IMR-90 (cell line): ENCODE measurements at regions not wholly inside any gene's neighbourhood (a gene's known extent, or its start where the extent isn't known, plus 50 kb on each side); places are given as distances from the start of the nearest gene placed in this dataset.
"Not testable (repeated sequence)": the region's sequence is repeated elsewhere in the genome, so short reads cannot be mapped to it uniquely, and the experiment has no call there.

Experiments used
- ATAC-seq: fragments of 200-7000 bp; cut with Tn5 transposase; 2 replicates; pipeline ENCODE4 v1.9.1; 2020; ENCODE audit warnings: low read depth, mild to moderate bottlenecking, moderate library complexity
- BruUV-seq: library from RNA; stranded (reverse); fragments of 400-500 nt; replicated peaks from 2 replicates; lab custom pipeline; 2021; lab: Mats Ljungman, UMichigan
- CTCF ChIA-PET: fragments of 300-600 bp; formaldehyde crosslinking; extraction: SDS; loops from one replicate; lab custom pipeline; 2021; ENCODE audit warnings: antibody characterized with exemption; lab: Yijun Ruan, JAX
- POLR2A ChIA-PET: fragments of 300-600 bp; sonication (Branson Sonifier 250); formaldehyde crosslinking; loops from one replicate; lab custom pipeline; 2022; ENCODE audit warnings: antibody characterized with exemption; ENCODE audit not compliant: unreplicated experiment; lab: Charles Lee
- DNase-seq: peaks from one replicate; pipeline ENCODE4 v3.0.0; 2013
- H2AFZ ChIP-seq: replicated peaks from 2 replicates; pipeline ENCODE3; 2013; ENCODE audit warnings: low read length, mild to moderate bottlenecking; ENCODE audit not compliant: poor library complexity
- H2AK5ac ChIP-seq: 2 replicates; pipeline ENCODE4 v1.6.1; 2013; ENCODE audit warnings: low read depth, low read length, inconsistent platforms
- H2AK9ac ChIP-seq: replicated peaks from 2 replicates; pipeline ENCODE3; 2013; ENCODE audit warnings: mild to moderate bottlenecking, low read depth, low read length, moderate library complexity; ENCODE audit not compliant: poor library complexity
- H2BK120ac ChIP-seq: 2 replicates; pipeline ENCODE4 v1.6.1; 2013; ENCODE audit warnings: low read depth, low read length, inconsistent platforms
- H2BK15ac ChIP-seq: 3 replicates; pipeline ENCODE4 v1.6.1; 2013; ENCODE audit warnings: low read depth, low read length, inconsistent platforms
- H2BK20ac ChIP-seq: 2 replicates; pipeline ENCODE4 v1.6.1; 2013; ENCODE audit warnings: low read depth, mild to moderate bottlenecking, inconsistent platforms, low read length, moderate library complexity
- H2BK5ac ChIP-seq: 2 replicates; pipeline ENCODE4 v1.6.1; 2013; ENCODE audit warnings: mild to moderate bottlenecking, low read depth, low read length, inconsistent platforms; ENCODE audit not compliant: poor library complexity, severe bottlenecking
- H3K14ac ChIP-seq: replicated peaks from 2 replicates; pipeline ENCODE4 v1.6.1; 2013; ENCODE audit warnings: low read depth, low read length, inconsistent platforms
- H3K18ac ChIP-seq: 2 replicates; pipeline ENCODE4 v1.6.1; 2013; ENCODE audit warnings: low read depth, low read length, control low read depth
- H3K23ac ChIP-seq: 2 replicates; pipeline ENCODE4 v1.6.1; 2013; ENCODE audit warnings: low read depth, low read length, inconsistent platforms
- H3K27ac ChIP-seq: 2 replicates; pipeline ENCODE4 v1.5.1; 2013; ENCODE audit warnings: mild to moderate bottlenecking, control low read depth, low read length; ENCODE audit not compliant: insufficient read depth
- H3K27me3 ChIP-seq: 2 replicates; pipeline ENCODE4 v1.6.1; 2013; ENCODE audit warnings: low read length; ENCODE audit not compliant: control insufficient read depth, insufficient read depth
- H3K36me3 ChIP-seq: 2 replicates; pipeline ENCODE4 v1.6.1; 2013; ENCODE audit warnings: low read length, mixed read lengths; ENCODE audit not compliant: control insufficient read depth, insufficient read depth
- H3K4ac ChIP-seq: 2 replicates; pipeline ENCODE4 v1.6.1; 2013; ENCODE audit warnings: low read depth, low read length, inconsistent platforms
- H3K4me1 ChIP-seq: 2 replicates; pipeline ENCODE4 v1.6.1; 2013; ENCODE audit warnings: low read length, mixed read lengths; ENCODE audit not compliant: control insufficient read depth, insufficient read depth
- H3K4me2 ChIP-seq: 2 replicates; pipeline ENCODE4 v1.6.1; 2013; ENCODE audit warnings: low read depth, mild to moderate bottlenecking, control low read depth, low read length, moderate library complexity
- H3K4me3 ChIP-seq: 2 replicates; pipeline ENCODE4 v1.5.1; 2013; ENCODE audit warnings: low read depth, mild to moderate bottlenecking, control low read depth, low read length, moderate library complexity; ENCODE audit not compliant: insufficient read depth
- H3K56ac ChIP-seq: 2 replicates; pipeline ENCODE4 v1.6.1; 2013; ENCODE audit warnings: low read length, inconsistent platforms; ENCODE audit not compliant: insufficient read depth; ENCODE audit errors: extremely low read depth
- H3K79me1 ChIP-seq, 2 experiments: 2 replicates each; pipeline ENCODE4 v1.6.1; 2013; ENCODE audit warnings: low read length in 2 of 2, inconsistent platforms in 1 of 2, low read depth in 1 of 2
- H3K9ac ChIP-seq: 2 replicates; pipeline ENCODE4 v1.6.1; 2013; ENCODE audit warnings: low read depth, low read length, control low read depth
- H3K9me1 ChIP-seq: 2 replicates; pipeline ENCODE4 v1.6.1; 2013; ENCODE audit warnings: low read length, inconsistent platforms; ENCODE audit not compliant: insufficient read depth
- H3K9me3 ChIP-seq: 2 replicates; pipeline ENCODE4 v1.6.1; 2013; ENCODE audit warnings: low read length; ENCODE audit not compliant: control insufficient read depth, insufficient read depth
- H4K20me1 ChIP-seq: 2 replicates; pipeline ENCODE4 v1.6.1; 2013; ENCODE audit warnings: low read length, inconsistent platforms; ENCODE audit not compliant: insufficient read depth
- H4K5ac ChIP-seq: 2 replicates; pipeline ENCODE4 v1.6.1; 2013; ENCODE audit warnings: mild to moderate bottlenecking, low read depth, low read length, control low read depth
- H4K8ac ChIP-seq, 2 experiments: 2 replicates each; pipeline ENCODE4 v1.6.1; 2013; ENCODE audit warnings: low read depth in 2 of 2, low read length in 2 of 2, control low read depth in 1 of 2, inconsistent platforms in 1 of 2
- H4K91ac ChIP-seq: 2 replicates; pipeline ENCODE4 v1.6.1; 2013; ENCODE audit warnings: low read depth, low read length, inconsistent platforms; ENCODE audit not compliant: insufficient read depth
- WGBS, 2 experiments: methylation state at CpG; one replicate each; pipeline versions ENCODE4 v1.1.5 to v1.1.7; 2013; ENCODE audit warnings: missing lambda C conversion rate in 2 of 2; ENCODE audit not compliant: insufficient read length in 1 of 2; ENCODE audit errors: extremely low coverage in 2 of 2; 5-methylcytosine and 5-hydroxymethylcytosine counted together
- dilution Hi-C: fragments of 300-500 bp; cut with HindIII; formaldehyde crosslinking; loops from one replicate; pipeline ENCODE4 v1.14.3; 2018; ENCODE audit warnings: low sequenced_read_pairs; ENCODE audit not compliant: unreplicated experiment
- in situ Hi-C: fragments of 300-500 bp; cut with MboI; formaldehyde crosslinking; loops from 3 replicates; pipeline ENCODE4 v1.14.3; 2019; ENCODE audit warnings: low sequenced_read_pairs, inconsistent platforms, mixed read lengths
- intact Hi-C: fragments of 100-400 bp; cut with micrococcal nuclease; formaldehyde crosslinking; loops from 2 replicates; pipeline ENCODE4 v1.10.0; 2022

DNA sequence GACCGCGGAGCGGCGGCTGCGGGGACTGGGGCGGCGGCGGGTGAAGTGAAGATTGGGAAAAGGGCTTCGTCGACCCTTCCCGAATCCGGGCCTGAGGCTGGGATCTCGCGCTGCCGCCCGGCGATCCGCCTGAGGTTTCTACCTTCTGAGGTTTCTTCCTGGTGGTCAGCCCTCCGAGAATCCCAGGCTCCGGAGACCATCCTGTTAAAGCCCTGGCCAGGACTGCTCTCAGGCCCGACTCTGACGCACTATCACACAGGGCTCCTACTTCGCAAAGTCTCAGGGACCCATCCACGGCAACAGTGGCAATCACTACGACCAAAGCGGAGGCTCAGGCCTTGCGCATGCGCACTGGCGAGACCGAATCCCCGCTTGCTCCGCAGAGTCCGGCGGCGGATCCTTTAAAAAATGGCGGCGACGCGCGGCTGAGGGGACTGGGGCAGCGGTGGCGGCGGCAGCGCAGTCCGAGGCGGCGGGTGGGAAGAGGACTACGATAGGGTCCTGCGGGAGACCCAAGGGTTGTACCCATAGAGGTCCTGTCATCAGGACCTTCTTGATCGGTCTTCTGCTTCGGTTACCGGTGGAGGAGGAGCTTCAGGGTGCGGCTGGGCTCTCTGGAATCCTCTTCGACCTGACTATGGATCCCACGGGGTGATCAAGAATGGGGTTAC, 157.2 kb upstream of the ZNF337 start:
- H4K20me1 ChIP-seq, H3K9me3 ChIP-seq, H2BK15ac ChIP-seq, H2BK120ac ChIP-seq, H3K56ac ChIP-seq, H3K27me3 ChIP-seq, H3K23ac ChIP-seq, BruUV-seq, H2BK20ac ChIP-seq, H3K36me3 ChIP-seq, H2AK9ac ChIP-seq, H3K79me1 ChIP-seq, intact Hi-C loops, CTCF ChIA-PET, H3K14ac ChIP-seq, H3K9me1 ChIP-seq, H2AK5ac ChIP-seq, H3K27ac ChIP-seq, H4K91ac ChIP-seq, H3K4me1 ChIP-seq, POLR2A ChIA-PET, dilution Hi-C loops, H2BK5ac ChIP-seq: not testable (repeated sequence)
- peak overlapping the region; percentile 88 for H2AFZ ChIP-seq
- peak overlapping the region; percentile 47 to 84; a peak in 2 of 4 replicates for H4K8ac ChIP-seq
- H3K4ac ChIP-seq: peak overlapping the region; percentile 25; the same call in 1 of the 2 replicates
- peak; percentile 41 for DNase-seq
- peak; percentile 97 for ATAC-seq
- peak overlapping the region; percentile 37; the same call in 1 of the 2 replicates for H3K9ac ChIP-seq
- peak overlapping the region; percentile 55; the same call in 1 of the 2 replicates for H4K5ac ChIP-seq
- WGBS, 2 experiments: 17% methylated on average over 28 of the region's 55 CpGs; no CpG with 5 or more reads in 1 of the 2 experiments
- in situ Hi-C loops: loop anchor here (25.0 kb wide), 3 partner anchors 133 to 867 kb away; partner anchors contain the start of gene APMAP
- peak overlapping the region; percentile 51 for H3K4me3 ChIP-seq
- 0 out of 2 replicates have a peak overlapping the region, but pooled peaks have one; percentile 6 for H3K18ac ChIP-seq
- peak overlapping the region; percentile 84 for H3K4me2 ChIP-seq

- H3K27ac ChIP-seq, BruUV-seq, H4K5ac ChIP-seq, H2BK15ac ChIP-seq, H3K56ac ChIP-seq, H3K9me3 ChIP-seq, DNase-seq, H3K9me1 ChIP-seq, ATAC-seq, H2AK9ac ChIP-seq, H3K4me1 ChIP-seq, CTCF ChIA-PET, H2BK120ac ChIP-seq, H3K4me3 ChIP-seq, H2BK5ac ChIP-seq, dilution Hi-C loops, POLR2A ChIA-PET, H3K4ac ChIP-seq, H3K23ac ChIP-seq, H3K27me3 ChIP-seq, H3K79me1 ChIP-seq, H2AK5ac ChIP-seq, intact Hi-C loops, H3K18ac ChIP-seq, H3K36me3 ChIP-seq, H4K20me1 ChIP-seq, H2BK20ac ChIP-seq, H4K8ac ChIP-seq, H4K91ac ChIP-seq, H3K14ac ChIP-seq: not testable (repeated sequence)
- Histone ChIP-seq H3K4me2 (peak overlapping the region; percentile 84; the same call in 1 of the 2 replicates), H3K9ac (0 out of 2 replicates have a peak overlapping the region, but pooled peaks have one; percentile 37), H2AFZ (peak overlapping the region; percentile 88)
- in situ Hi-C loops: loop anchor here (25.0 kb wide), 3 partner anchors 134 to 866 kb away; partner anchors contain the start of gene APMAP
- 69% methylated on average over 5 of the region's 31 CpGs; no CpG with 5 or more reads in 1 of the 2 experiments for WGBS, 2 experiments
Observed at GRCh38 chr20:25852968-25853717, 156.5 kb upstream of the ZNF337 start.
